NB4 (cell line): ENCODE measurements at regions not wholly inside any gene's neighbourhood (a gene's known extent, or its start where the extent isn't known, plus 50 kb on each side); places are given as distances from the start of the nearest gene placed in this dataset.

Source experiments
- MAX ChIP-seq: IDR thresholded peaks from 2 replicates; pipeline ENCODE4 v1.6.1; 2011; ENCODE audit warnings: low read depth, low read length
- POLR2A ChIP-seq: IDR thresholded peaks from 2 replicates; pipeline ENCODE4 v1.6.1; 2011; ENCODE audit warnings: mild to moderate bottlenecking; ENCODE audit not compliant: insufficient read length; ENCODE audit errors: extremely low read depth
- TF ChIP-seq, protein P1 (sequence below): IDR thresholded peaks from one replicate; pipeline ENCODE4 v1.5.1; 2012; ENCODE audit warnings: low read depth, low read length

DNA sequence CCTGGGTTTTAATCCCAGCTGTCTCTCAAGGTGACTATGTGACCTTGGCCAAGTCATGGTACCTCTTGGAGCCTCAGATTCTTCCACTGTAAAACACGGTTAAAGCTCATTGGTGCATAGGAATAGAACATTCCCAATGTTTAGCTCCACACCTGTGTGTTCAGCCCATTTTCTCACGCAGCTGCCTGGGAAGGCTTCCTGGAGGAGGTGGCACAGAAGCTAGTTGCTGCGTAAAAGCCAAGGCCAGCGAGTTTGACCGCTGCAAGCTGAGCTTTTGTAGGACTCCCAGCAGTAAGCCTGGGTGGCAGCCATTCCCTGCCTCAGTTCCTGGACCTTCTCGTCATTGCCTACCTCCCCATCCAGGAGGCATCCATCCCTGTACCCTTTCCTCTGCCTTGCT, 326.6 kb downstream of the RPS24 start:
- TF ChIP-seq, protein P1, sequence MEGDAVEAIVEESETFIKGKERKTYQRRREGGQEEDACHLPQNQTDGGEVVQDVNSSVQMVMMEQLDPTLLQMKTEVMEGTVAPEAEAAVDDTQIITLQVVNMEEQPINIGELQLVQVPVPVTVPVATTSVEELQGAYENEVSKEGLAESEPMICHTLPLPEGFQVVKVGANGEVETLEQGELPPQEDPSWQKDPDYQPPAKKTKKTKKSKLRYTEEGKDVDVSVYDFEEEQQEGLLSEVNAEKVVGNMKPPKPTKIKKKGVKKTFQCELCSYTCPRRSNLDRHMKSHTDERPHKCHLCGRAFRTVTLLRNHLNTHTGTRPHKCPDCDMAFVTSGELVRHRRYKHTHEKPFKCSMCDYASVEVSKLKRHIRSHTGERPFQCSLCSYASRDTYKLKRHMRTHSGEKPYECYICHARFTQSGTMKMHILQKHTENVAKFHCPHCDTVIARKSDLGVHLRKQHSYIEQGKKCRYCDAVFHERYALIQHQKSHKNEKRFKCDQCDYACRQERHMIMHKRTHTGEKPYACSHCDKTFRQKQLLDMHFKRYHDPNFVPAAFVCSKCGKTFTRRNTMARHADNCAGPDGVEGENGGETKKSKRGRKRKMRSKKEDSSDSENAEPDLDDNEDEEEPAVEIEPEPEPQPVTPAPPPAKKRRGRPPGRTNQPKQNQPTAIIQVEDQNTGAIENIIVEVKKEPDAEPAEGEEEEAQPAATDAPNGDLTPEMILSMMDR: no peak
- no peak for TF ChIP-seq POLR2A
- no peak for TF ChIP-seq MAX
